Hepatocyte (in vitro differentiated cells): ENCODE measurements at regions not wholly inside any gene's neighbourhood (a gene's known extent, or its start where the extent isn't known, plus 50 kb on each side); places are given as distances from the start of the nearest gene placed in this dataset.
A peak's percentile ranks its signal among the peaks of the same experiment; 100 is the strongest.

Experiments used
- DNase-seq: peaks from one replicate; pipeline ENCODE4 v3.0.0-alpha.2; 2016; ENCODE audit warnings: low spot score
- H2AFZ ChIP-seq: fragments of 200-600 bp; sonication (generic); 2 replicates; pipeline ENCODE4 v1.6.0; 2016; ENCODE audit warnings: antibody characterized with exemption, mild to moderate bottlenecking
- H3K27ac ChIP-seq: fragments of 200-600 bp; sonication (generic); 2 replicates; pipeline ENCODE4 v1.5.1; 2016; ENCODE audit warnings: mild to moderate bottlenecking
- H3K27me3 ChIP-seq: fragments of 200-600 bp; sonication (generic); 2 replicates; pipeline ENCODE4 v1.6.1; 2016
- H3K36me3 ChIP-seq: fragments of 200-600 bp; sonication (generic); replicated peaks from 2 replicates; pipeline ENCODE4 v1.5.1; 2016; ENCODE audit warnings: low read depth; ENCODE audit not compliant: insufficient read depth
- H3K4me1 ChIP-seq: fragments of 200-600 bp; sonication (generic); 2 replicates; pipeline ENCODE4 v1.5.1; 2016; ENCODE audit warnings: mild to moderate bottlenecking, moderate library complexity; ENCODE audit not compliant: insufficient read depth
- H3K4me2 ChIP-seq: fragments of 200-600 bp; sonication (generic); 2 replicates; pipeline ENCODE4 v1.6.0; 2016
- H3K4me3 ChIP-seq: fragments of 200-600 bp; sonication (generic); 2 replicates; pipeline ENCODE4 v1.5.1; 2016; ENCODE audit warnings: mild to moderate bottlenecking
- H3K79me2 ChIP-seq: fragments of 200-600 bp; sonication (generic); 2 replicates; pipeline ENCODE4 v1.6.0; 2017; ENCODE audit warnings: mild to moderate bottlenecking
- H3K9me2 ChIP-seq: fragments of 200-600 bp; sonication (generic); replicated peaks from 2 replicates; pipeline ENCODE4 v1.6.0; 2017; ENCODE audit warnings: mild to moderate bottlenecking; ENCODE audit not compliant: insufficient read depth
- H3K9me3 ChIP-seq: fragments of 200-600 bp; sonication (generic); 2 replicates; pipeline ENCODE4 v1.5.1; 2016; ENCODE audit warnings: low read depth, mild to moderate bottlenecking
- H4K20me1 ChIP-seq: fragments of 200-600 bp; sonication (generic); 2 replicates; pipeline ENCODE4 v1.6.0; 2016; ENCODE audit warnings: mild to moderate bottlenecking; ENCODE audit not compliant: insufficient read depth, poor library complexity, severe bottlenecking
- EZH2 ChIP-seq: fragments of 200-600 bp; sonication (generic); IDR thresholded peaks from 2 replicates; pipeline ENCODE4 v1.6.1; 2016; ENCODE audit warnings: antibody characterized with exemption, mild to moderate bottlenecking, borderline replicate concordance
- EZH2phosphoT487 ChIP-seq: fragments of 200-600 bp; sonication (generic); IDR thresholded peaks from one replicate; pipeline ENCODE4 v1.6.1; 2018; ENCODE audit warnings: antibody characterized with exemption, mild to moderate bottlenecking, low read depth, moderate library complexity; ENCODE audit not compliant: unreplicated experiment, severe bottlenecking
- WGBS: methylation state at CpG from one replicate; pipeline ENCODE4 v1.1.6; 2016; ENCODE audit warnings: low lambda C conversion rate; ENCODE audit errors: missing lambda C conversion rate; 5-methylcytosine and 5-hydroxymethylcytosine counted together
- TF ChIP-seq, protein P1 (sequence below): fragments of 200-600 bp; sonication (generic); IDR thresholded peaks from 2 replicates; pipeline ENCODE4 v1.5.1; 2016; ENCODE audit warnings: antibody characterized with exemption, mild to moderate bottlenecking; ENCODE audit not compliant: poor library complexity

DNA sequence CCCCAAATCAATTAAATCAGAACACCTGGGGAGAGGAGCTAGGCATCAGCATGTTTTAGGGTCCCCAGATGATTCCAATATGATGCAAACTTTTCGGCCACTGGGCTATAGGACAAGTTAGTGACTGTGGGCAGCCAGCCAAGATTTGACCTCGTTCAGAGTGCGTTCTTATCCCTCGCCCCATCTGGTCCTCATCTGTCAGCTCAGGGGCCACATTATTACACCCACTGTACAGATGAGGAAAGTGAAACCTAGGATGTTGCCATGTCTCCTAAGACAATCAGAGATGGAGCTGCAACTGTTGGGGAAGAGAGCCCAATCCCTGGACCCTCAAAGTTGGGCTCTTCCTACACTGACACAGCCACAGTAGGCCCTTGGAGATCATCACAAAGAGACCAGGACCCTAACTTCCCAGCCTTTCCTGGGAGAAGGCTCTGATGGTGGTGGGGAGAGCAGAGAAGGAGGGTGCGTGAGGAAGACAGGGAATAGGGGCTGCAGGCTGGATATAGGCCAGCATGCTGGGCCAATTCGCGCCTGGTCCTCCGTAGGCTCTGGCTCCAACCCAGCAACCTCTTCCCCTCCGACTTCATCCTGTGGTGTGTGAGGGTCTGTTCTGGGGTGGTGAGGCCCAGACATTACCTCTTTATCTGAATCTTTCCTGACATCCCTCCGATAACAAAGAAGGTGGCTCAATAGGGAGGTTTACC lies 109.4 kb upstream of the ZMIZ1 start:
- Histone ChIP-seq H3K4me3 (no peak overlapping the region), H3K79me2 (no peaks in the 10 kb centered on the region), H3K4me2 (no peak overlapping the region), H2AFZ (no peak overlapping the region), H3K36me3 (no peaks in the 10 kb centered on the region), H3K27me3 (no peaks in the 10 kb centered on the region), H3K4me1 (peaks cover 17% of the 10 kb centered on the region), H4K20me1 (no peaks in the 10 kb centered on the region), H3K27ac (no peak overlapping the region), H3K9me3 (no peaks in the 10 kb centered on the region), H3K9me2 (no peaks in the 10 kb centered on the region)
- DNase-seq = no peak
- TF ChIP-seq EZH2 = no peak
- TF ChIP-seq, protein P1, sequence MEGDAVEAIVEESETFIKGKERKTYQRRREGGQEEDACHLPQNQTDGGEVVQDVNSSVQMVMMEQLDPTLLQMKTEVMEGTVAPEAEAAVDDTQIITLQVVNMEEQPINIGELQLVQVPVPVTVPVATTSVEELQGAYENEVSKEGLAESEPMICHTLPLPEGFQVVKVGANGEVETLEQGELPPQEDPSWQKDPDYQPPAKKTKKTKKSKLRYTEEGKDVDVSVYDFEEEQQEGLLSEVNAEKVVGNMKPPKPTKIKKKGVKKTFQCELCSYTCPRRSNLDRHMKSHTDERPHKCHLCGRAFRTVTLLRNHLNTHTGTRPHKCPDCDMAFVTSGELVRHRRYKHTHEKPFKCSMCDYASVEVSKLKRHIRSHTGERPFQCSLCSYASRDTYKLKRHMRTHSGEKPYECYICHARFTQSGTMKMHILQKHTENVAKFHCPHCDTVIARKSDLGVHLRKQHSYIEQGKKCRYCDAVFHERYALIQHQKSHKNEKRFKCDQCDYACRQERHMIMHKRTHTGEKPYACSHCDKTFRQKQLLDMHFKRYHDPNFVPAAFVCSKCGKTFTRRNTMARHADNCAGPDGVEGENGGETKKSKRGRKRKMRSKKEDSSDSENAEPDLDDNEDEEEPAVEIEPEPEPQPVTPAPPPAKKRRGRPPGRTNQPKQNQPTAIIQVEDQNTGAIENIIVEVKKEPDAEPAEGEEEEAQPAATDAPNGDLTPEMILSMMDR = no peak
- no peak for TF ChIP-seq EZH2phosphoT487
- 69% methylated on average over 10 of the region's 10 CpGs for WGBS

DNA sequence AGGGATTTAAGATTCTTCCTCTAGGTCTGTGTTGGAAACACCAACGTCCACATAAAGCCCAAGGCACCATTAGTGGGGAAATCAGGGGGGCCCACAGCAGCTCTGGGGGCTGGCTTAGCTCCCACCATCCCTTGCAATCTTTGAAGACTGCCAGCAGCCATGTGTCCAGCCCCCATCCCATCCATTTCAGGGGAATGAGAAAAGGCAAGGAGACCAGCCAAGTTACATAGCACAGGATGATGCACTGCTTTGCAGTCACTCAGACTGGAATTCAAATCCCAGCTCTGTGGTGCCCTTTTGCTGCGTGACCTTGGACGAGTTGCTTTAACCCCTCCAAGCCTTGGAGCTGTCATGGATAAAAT lies 108.9 kb upstream of the ZMIZ1 start:
- WGBS = 68% methylated on average over 3 of the region's 3 CpGs
- DNase-seq = peak; percentile 39
- no peaks in the 10 kb centered on the region for H3K36me3 ChIP-seq
- no peak overlapping the region for H3K4me2 ChIP-seq
- no peak overlapping the region for H3K4me3 ChIP-seq
- H3K4me1 ChIP-seq = peaks cover 22% of the 10 kb centered on the region
- H2AFZ ChIP-seq = no peak overlapping the region
- H3K9me2 ChIP-seq = no peaks in the 10 kb centered on the region
- H3K79me2 ChIP-seq = no peaks in the 10 kb centered on the region
- no peak overlapping the region for H3K27ac ChIP-seq
- TF ChIP-seq EZH2phosphoT487 (no peak), EZH2 (no peak)
- TF ChIP-seq, protein P1 = no peak
- no peaks in the 10 kb centered on the region for H3K9me3 ChIP-seq
- no peaks in the 10 kb centered on the region for H4K20me1 ChIP-seq
- no peaks in the 10 kb centered on the region for H3K27me3 ChIP-seq

DNA sequence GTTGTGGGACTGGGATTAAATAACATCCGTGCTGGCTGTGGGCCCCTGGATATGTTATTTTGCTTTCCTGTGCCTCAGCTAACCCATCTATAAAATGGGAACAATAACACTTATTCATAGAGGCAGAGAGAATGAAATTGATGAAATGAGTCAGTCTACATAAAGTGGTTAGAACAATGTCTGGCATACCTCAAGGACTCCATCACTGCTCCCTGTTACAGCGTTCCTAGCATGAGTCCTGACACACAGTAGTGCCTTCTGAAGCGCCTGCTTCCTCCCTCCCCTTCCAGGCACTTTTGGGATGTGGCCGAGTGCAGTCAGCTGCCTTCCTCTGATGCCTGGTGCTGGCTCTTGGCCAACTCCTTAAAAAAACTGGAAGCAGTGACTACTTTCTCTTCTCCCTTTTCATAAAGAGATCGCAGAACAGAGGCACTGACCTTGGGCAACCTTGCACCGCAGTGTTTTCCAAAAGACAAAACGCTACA lies 108.4 kb upstream of the ZMIZ1 start:
- no peaks in the 10 kb centered on the region for H3K27me3 ChIP-seq
- peaks cover 27% of the 10 kb centered on the region for H3K4me1 ChIP-seq
- H4K20me1 ChIP-seq = no peaks in the 10 kb centered on the region
- no peak overlapping the region for H3K4me3 ChIP-seq
- TF ChIP-seq, protein P1 = no peak
- no peak for TF ChIP-seq EZH2phosphoT487
- no peak for TF ChIP-seq EZH2
- no peaks in the 10 kb centered on the region for H3K36me3 ChIP-seq
- H3K9me3 ChIP-seq = no peaks in the 10 kb centered on the region
- no peaks in the 10 kb centered on the region for H3K9me2 ChIP-seq
- H3K4me2 ChIP-seq = no peak overlapping the region
- DNase-seq = peak; percentile 58
- H3K27ac ChIP-seq = no peak overlapping the region
- no peaks in the 10 kb centered on the region for H3K79me2 ChIP-seq
- 73% methylated on average over 7 of the region's 7 CpGs for WGBS
- H2AFZ ChIP-seq = no peak overlapping the region
